ENCODE measurements at regions not wholly inside any gene's neighbourhood (a gene's known extent, or its start where the extent isn't known, plus 50 kb on each side); places are given as distances from the start of the nearest gene placed in this dataset.

GRCh38 chr9:89985068-89985467 is 380.3 kb downstream of the GADD45G start:
- TF ChIP-seq POLR2A (IDR thresholded peaks at IDR 0.05): no peak
- TF ChIP-seq, protein P1, sequence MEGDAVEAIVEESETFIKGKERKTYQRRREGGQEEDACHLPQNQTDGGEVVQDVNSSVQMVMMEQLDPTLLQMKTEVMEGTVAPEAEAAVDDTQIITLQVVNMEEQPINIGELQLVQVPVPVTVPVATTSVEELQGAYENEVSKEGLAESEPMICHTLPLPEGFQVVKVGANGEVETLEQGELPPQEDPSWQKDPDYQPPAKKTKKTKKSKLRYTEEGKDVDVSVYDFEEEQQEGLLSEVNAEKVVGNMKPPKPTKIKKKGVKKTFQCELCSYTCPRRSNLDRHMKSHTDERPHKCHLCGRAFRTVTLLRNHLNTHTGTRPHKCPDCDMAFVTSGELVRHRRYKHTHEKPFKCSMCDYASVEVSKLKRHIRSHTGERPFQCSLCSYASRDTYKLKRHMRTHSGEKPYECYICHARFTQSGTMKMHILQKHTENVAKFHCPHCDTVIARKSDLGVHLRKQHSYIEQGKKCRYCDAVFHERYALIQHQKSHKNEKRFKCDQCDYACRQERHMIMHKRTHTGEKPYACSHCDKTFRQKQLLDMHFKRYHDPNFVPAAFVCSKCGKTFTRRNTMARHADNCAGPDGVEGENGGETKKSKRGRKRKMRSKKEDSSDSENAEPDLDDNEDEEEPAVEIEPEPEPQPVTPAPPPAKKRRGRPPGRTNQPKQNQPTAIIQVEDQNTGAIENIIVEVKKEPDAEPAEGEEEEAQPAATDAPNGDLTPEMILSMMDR (IDR thresholded peaks at IDR 0.05): no peak
